ENCODE measurements at regions not wholly inside any gene's neighbourhood (a gene's known extent, or its start where the extent isn't known, plus 50 kb on each side); places are given as distances from the start of the nearest gene placed in this dataset.

DNA sequence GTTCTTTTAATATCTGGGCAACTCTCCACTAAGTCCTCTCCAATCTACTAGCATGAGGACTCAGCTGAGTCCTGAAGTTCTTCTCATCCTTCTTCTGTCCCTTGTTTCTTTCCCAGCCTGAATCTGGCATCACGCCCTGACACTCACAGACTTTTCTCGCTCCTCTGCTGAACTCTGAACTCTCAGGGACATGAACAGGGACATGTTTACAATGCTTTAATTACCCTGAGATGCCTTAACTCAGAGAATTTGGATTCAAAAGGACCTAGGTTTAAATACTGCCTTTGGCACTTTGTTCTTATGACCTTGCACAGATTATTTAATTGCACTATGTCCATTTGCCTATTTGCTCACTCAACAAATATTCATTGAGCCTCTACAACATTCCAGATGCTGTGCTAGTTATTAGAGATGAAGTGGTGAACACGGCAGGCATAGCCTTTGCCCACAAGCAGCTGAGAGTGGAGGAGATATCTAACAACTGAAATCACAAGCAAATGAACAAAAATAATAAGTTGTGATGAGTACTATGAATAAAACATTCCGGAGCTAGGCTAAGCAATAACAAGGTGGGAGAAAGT is 106.0 kb downstream of the ADRB2 start:
- no peak overlapping the region for H3K4me3 ChIP-seq
- FAIRE-seq (no peak), ATAC-seq (no peak), DNase-seq (ENCODE audit: extremely low read depth in 1 of 4, low spot score in 3 of 4) (no peak)
- no peak overlapping the region for H3K4me2 ChIP-seq (ENCODE audit: insufficient read depth, low read length)
- no peak overlapping the region for H3K27ac ChIP-seq (ENCODE audit: extremely low read depth, low read depth, low read length)
- no TSS peak for BruUV-seq (replicated peaks)
- H2AFZ ChIP-seq (ENCODE audit: low read depth, low read length) = no peak overlapping the region
- H3K9me3 ChIP-seq (replicated peaks; ENCODE audit: control insufficient read depth, insufficient read depth, low read depth, low read length) = no peaks in the 10 kb centered on the region
- H3K27me3 ChIP-seq (ENCODE audit: control insufficient read depth in 2 of 2, insufficient read depth in 2 of 2, low read length in 2 of 2) = no peaks in the 10 kb centered on the region; a peak in 1 of 5 replicates
- no peak overlapping the region for H3K9ac ChIP-seq (ENCODE audit: insufficient read depth in 1 of 2, low read depth in 2 of 2, low read length in 2 of 2)
- intact Hi-C loops (cut with micrococcal nuclease) = no loop called here
- H3K36me3 ChIP-seq (ENCODE audit: control insufficient read depth, insufficient read depth, low read length) = no peaks in the 10 kb centered on the region
- in situ Hi-C loops (cut with MboI) = no loop called here
- 0% methylated on average over 4 of the region's 4 CpGs for WGBS (ENCODE audit: insufficient coverage, low coverage, missing lambda C conversion rate)
- ChIA-PET POLR2A (interaction anchor here (0.6 kb wide), 1 partner anchor 26 kb away, joined by 3 read pairs; no protein-coding TSS in a partner anchor), CTCF (ENCODE audit: low intra/inter-chr PET ratio) (no interaction called here)
- no peaks in the 10 kb centered on the region for H3K4me1 ChIP-seq (replicated peaks in 1 of 2; ENCODE audit: control insufficient read depth in 2 of 2, insufficient read depth in 2 of 2, low read length in 2 of 2)
- H3K79me2 ChIP-seq (ENCODE audit: control insufficient read depth, insufficient read depth, low read length) = no peaks in the 10 kb centered on the region
- no peaks in the 10 kb centered on the region for H4K20me1 ChIP-seq (replicated peaks; ENCODE audit: control insufficient read depth, insufficient read depth, low read length)
- no peaks in the 10 kb centered on the region for H3K9me1 ChIP-seq (ENCODE audit: control insufficient read depth, insufficient read depth, low read length)
- no peak for TF ChIP-seq XRCC3 (IDR thresholded peaks at IDR 0.05)
- no peak for TF ChIP-seq ZNF133 (CRISPR knock-in tag; IDR thresholded peaks at IDR 0.05)
- no peak for TF ChIP-seq PHF8 (IDR thresholded peaks at IDR 0.05; ENCODE audit: borderline replicate concordance, low read length)
- TF ChIP-seq RCOR1 (IDR thresholded peaks at IDR 0.05; ENCODE audit: borderline replicate concordance in 1 of 2, low read depth in 2 of 2, low read length in 2 of 2) = no peak
- no peak for TF ChIP-seq ZZZ3 (IDR thresholded peaks at IDR 0.05)
- no peak for TF ChIP-seq HOXB6 (CRISPR knock-in tag; IDR thresholded peaks at IDR 0.05; ENCODE audit: borderline replicate concordance)
- no peak for TF ChIP-seq SIN3B (IDR thresholded peaks at IDR 0.05; ENCODE audit: low read depth)
- TF ChIP-seq NR1H2 (CRISPR knock-in tag; IDR thresholded peaks at IDR 0.05) = no peak
- TF ChIP-seq ZNF12 (CRISPR knock-in tag; IDR thresholded peaks at IDR 0.05) = no peak
- no peak for TF ChIP-seq MYC (IDR thresholded peaks at IDR 0.05; ENCODE audit: low read depth, low read length)
- no peak for TF ChIP-seq MYC (CRISPR knock-in tag; IDR thresholded peaks at IDR 0.05; ENCODE audit: borderline replicate concordance, low read depth)
- no peak for TF ChIP-seq U2AF1 (optimal IDR thresholded peaks at IDR 0.05; ENCODE audit: low read depth, low read length)
- TF ChIP-seq COPS2 (conservative IDR thresholded peaks at IDR 0.05) = no peak
- TF ChIP-seq ELF2 (CRISPR knock-in tag; IDR thresholded peaks at IDR 0.05) = no peak
- no peak for TF ChIP-seq ZHX1 (conservative IDR thresholded peaks at IDR 0.05; ENCODE audit: low read length)
- no peak for TF ChIP-seq BRCA1 (IDR thresholded peaks at IDR 0.05)
- TF ChIP-seq BRCA1 (CRISPR knock-in tag; IDR thresholded peaks at IDR 0.05) = no peak
- no peak for TF ChIP-seq MAZ (CRISPR knock-in tag; conservative IDR thresholded peaks at IDR 0.05 in 1 of 2, IDR thresholded peaks at IDR 0.05 in 1 of 2)
